ENCODE measurements at regions not wholly inside any gene's neighbourhood (a gene's known extent, or its start where the extent isn't known, plus 50 kb on each side); places are given as distances from the start of the nearest gene placed in this dataset.

DNA sequence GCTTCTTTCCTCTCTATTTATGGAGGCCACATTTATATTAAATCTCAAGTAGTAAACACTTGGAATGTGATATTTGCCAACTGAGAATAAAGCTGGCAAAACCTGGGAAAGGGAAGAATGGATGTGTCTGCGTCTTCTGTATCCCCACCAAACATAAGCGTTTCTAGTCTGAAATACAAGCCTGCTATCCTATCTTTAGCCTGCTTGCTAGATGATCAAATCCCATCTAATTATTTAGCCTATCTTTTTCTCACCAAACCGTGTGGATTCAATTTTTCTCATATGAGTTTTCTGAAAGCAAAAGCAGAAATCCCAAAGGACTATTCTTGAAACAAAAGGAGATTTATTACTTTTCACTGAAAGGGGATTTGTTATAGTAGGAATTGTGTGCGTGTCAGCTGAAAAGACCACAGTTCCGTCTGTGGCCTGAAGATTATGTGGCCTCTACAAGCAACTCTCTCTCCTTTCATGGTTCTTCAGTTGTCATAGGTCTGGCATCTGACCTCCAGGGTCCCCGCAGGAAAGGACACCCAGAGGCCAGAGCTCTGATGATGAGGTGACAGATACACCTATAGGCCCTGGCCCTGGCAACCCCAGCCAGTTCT is 266.0 kb upstream of the MCTP2 start:
- no peak for ATAC-seq
- TF ChIP-seq SNAI2 (CRISPR knock-in tag; IDR thresholded peaks at IDR 0.05) (no peak), GLIS3 (CRISPR knock-in tag; IDR thresholded peaks at IDR 0.05) (no peak), PPARA (CRISPR knock-in tag; IDR thresholded peaks at IDR 0.05; ENCODE audit: borderline replicate concordance) (no peak), ESRRG (CRISPR knock-in tag; IDR thresholded peaks at IDR 0.05) (no peak), CSDC2 (CRISPR knock-in tag; IDR thresholded peaks at IDR 0.05) (no peak), ZNF565 (CRISPR knock-in tag; conservative IDR thresholded peaks at IDR 0.05; ENCODE audit: low read depth) (no peak), ZNF8 (CRISPR knock-in tag; IDR thresholded peaks at IDR 0.05) (no peak), OSR1 (CRISPR knock-in tag; IDR thresholded peaks at IDR 0.05) (no peak), ZNF70 (CRISPR knock-in tag; IDR thresholded peaks at IDR 0.05) (no peak)
- TF ChIP-seq, protein P1, sequence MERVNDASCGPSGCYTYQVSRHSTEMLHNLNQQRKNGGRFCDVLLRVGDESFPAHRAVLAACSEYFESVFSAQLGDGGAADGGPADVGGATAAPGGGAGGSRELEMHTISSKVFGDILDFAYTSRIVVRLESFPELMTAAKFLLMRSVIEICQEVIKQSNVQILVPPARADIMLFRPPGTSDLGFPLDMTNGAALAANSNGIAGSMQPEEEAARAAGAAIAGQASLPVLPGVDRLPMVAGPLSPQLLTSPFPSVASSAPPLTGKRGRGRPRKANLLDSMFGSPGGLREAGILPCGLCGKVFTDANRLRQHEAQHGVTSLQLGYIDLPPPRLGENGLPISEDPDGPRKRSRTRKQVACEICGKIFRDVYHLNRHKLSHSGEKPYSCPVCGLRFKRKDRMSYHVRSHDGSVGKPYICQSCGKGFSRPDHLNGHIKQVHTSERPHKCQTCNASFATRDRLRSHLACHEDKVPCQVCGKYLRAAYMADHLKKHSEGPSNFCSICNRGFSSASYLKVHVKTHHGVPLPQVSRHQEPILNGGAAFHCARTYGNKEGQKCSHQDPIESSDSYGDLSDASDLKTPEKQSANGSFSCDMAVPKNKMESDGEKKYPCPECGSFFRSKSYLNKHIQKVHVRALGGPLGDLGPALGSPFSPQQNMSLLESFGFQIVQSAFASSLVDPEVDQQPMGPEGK (CRISPR knock-in tag; IDR thresholded peaks at IDR 0.05; ENCODE audit: borderline replicate concordance), result no peak
- TF ChIP-seq, protein P2, sequence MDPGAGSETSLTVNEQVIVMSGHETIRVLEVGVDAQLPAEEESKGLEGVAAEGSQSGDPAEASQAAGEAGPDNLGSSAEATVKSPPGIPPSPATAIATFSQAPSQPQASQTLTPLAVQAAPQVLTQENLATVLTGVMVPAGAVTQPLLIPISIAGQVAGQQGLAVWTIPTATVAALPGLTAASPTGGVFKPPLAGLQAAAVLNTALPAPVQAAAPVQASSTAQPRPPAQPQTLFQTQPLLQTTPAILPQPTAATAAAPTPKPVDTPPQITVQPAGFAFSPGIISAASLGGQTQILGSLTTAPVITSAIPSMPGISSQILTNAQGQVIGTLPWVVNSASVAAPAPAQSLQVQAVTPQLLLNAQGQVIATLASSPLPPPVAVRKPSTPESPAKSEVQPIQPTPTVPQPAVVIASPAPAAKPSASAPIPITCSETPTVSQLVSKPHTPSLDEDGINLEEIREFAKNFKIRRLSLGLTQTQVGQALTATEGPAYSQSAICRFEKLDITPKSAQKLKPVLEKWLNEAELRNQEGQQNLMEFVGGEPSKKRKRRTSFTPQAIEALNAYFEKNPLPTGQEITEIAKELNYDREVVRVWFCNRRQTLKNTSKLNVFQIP (CRISPR knock-in tag; IDR thresholded peaks at IDR 0.05; ENCODE audit: borderline replicate concordance, low read depth), result no peak
- TF ChIP-seq, protein P3, sequence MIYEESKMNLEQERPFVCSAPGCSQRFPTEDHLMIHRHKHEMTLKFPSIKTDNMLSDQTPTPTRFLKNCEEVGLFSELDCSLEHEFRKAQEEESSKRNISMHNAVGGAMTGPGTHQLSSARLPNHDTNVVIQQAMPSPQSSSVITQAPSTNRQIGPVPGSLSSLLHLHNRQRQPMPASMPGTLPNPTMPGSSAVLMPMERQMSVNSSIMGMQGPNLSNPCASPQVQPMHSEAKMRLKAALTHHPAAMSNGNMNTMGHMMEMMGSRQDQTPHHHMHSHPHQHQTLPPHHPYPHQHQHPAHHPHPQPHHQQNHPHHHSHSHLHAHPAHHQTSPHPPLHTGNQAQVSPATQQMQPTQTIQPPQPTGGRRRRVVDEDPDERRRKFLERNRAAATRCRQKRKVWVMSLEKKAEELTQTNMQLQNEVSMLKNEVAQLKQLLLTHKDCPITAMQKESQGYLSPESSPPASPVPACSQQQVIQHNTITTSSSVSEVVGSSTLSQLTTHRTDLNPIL (CRISPR knock-in tag; IDR thresholded peaks at IDR 0.05; ENCODE audit: low read depth), result no peak

DNA sequence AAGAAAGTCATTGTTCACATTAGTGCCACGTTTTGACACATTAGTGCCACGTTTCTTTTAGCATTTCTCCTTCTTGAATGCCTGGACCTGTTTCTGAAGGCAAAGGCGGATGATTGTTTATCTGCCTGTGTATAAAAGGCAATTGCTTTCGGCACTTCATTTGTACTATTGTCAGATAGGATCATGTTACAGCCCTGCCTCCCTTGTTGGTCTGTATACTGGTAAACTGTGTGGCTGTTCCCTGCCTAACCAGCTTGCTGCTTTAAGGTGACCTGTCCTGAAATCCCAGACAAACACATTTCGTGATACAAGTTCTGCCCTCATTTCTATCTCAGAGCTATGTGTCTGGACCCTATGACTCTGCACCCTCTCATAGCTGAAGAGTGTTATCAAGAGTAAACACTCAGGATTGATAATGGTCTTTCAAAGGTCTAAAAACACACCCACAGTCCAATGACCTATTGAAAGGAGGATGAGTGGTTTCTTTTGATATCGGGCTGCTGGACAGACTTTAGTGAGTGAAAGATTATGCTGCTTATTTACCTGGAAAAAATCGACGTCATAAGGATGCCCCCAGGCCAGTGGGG is 276.3 kb upstream of the MCTP2 start:
- no peak for ATAC-seq
- TF ChIP-seq ARNTL (CRISPR knock-in tag; IDR thresholded peaks at IDR 0.05; ENCODE audit: borderline replicate concordance, low read depth) (no peak), TOX (CRISPR knock-in tag; IDR thresholded peaks at IDR 0.05; ENCODE audit: borderline replicate concordance) (no peak), ISL1 (CRISPR knock-in tag; IDR thresholded peaks at IDR 0.05) (no peak), PPARA (CRISPR knock-in tag; IDR thresholded peaks at IDR 0.05; ENCODE audit: borderline replicate concordance) (no peak), ZFP30 (CRISPR knock-in tag; IDR thresholded peaks at IDR 0.05) (no peak), ESRRG (CRISPR knock-in tag; IDR thresholded peaks at IDR 0.05) (no peak), ZNF565 (CRISPR knock-in tag; conservative IDR thresholded peaks at IDR 0.05; ENCODE audit: low read depth) (no peak), CSRNP3 (CRISPR knock-in tag; IDR thresholded peaks at IDR 0.05) (no peak), SNAI2 (CRISPR knock-in tag; IDR thresholded peaks at IDR 0.05) (no peak), ZNF70 (CRISPR knock-in tag; IDR thresholded peaks at IDR 0.05) (no peak)
- TF ChIP-seq, protein P2 (CRISPR knock-in tag; IDR thresholded peaks at IDR 0.05; ENCODE audit: borderline replicate concordance, low read depth), result no peak
- TF ChIP-seq, protein P1 (CRISPR knock-in tag; IDR thresholded peaks at IDR 0.05; ENCODE audit: borderline replicate concordance), result no peak

- ATAC-seq, result no peak
- TF ChIP-seq PPARA (CRISPR knock-in tag; IDR thresholded peaks at IDR 0.05; ENCODE audit: borderline replicate concordance) (no peak), CSRNP3 (CRISPR knock-in tag; IDR thresholded peaks at IDR 0.05) (no peak), CSDC2 (CRISPR knock-in tag; IDR thresholded peaks at IDR 0.05) (no peak), ZNF70 (CRISPR knock-in tag; IDR thresholded peaks at IDR 0.05) (no peak)
- TF ChIP-seq, protein P2 (CRISPR knock-in tag; IDR thresholded peaks at IDR 0.05; ENCODE audit: borderline replicate concordance, low read depth), result no peak
- TF ChIP-seq, protein P4, sequence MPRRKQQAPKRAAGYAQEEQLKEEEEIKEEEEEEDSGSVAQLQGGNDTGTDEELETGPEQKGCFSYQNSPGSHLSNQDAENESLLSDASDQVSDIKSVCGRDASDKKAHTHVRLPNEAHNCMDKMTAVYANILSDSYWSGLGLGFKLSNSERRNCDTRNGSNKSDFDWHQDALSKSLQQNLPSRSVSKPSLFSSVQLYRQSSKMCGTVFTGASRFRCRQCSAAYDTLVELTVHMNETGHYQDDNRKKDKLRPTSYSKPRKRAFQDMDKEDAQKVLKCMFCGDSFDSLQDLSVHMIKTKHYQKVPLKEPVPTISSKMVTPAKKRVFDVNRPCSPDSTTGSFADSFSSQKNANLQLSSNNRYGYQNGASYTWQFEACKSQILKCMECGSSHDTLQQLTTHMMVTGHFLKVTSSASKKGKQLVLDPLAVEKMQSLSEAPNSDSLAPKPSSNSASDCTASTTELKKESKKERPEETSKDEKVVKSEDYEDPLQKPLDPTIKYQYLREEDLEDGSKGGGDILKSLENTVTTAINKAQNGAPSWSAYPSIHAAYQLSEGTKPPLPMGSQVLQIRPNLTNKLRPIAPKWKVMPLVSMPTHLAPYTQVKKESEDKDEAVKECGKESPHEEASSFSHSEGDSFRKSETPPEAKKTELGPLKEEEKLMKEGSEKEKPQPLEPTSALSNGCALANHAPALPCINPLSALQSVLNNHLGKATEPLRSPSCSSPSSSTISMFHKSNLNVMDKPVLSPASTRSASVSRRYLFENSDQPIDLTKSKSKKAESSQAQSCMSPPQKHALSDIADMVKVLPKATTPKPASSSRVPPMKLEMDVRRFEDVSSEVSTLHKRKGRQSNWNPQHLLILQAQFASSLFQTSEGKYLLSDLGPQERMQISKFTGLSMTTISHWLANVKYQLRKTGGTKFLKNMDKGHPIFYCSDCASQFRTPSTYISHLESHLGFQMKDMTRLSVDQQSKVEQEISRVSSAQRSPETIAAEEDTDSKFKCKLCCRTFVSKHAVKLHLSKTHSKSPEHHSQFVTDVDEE (CRISPR knock-in tag; IDR thresholded peaks at IDR 0.05), result no peak
Observed at GRCh38 chr15:93948726-93949125, 282.6 kb upstream of the MCTP2 start.
